NCI-H1694 (cell line): ENCODE measurements at regions not wholly inside any gene's neighbourhood (a gene's known extent, or its start where the extent isn't known, plus 50 kb on each side); places are given as distances from the start of the nearest gene placed in this dataset.
"Not testable (repeated sequence)": the region's sequence is repeated elsewhere in the genome, so short reads cannot be mapped to it uniquely, and the experiment has no call there.

Experiments used
- DNase-seq: peaks from one replicate; lab custom pipeline; 2025; lab: John Stamatoyannopoulos, UW

DNA sequence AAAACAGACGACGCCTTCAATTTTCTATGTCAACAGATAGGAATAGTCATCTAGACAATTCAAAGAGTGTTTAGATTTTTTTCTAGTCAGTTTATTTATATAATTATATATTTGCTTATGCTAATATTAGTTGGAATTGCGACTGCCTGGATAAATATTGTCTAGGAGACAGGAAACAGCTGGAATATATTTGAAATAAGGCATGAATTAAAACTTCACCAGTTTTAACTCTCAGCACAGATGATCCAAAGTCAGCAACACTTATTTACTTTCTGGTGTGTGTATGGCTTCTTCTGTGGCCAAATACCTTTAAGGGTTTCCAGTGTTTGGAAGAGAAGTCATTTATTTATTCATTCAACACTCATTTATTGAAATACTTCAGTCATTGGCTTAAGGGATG is 1215.4 kb upstream of the USP15 start:
- no peak for DNase-seq

GRCh38 chr12:61070640-61071414 is 1189.4 kb upstream of the USP15 start:
- no peak for DNase-seq

DNA sequence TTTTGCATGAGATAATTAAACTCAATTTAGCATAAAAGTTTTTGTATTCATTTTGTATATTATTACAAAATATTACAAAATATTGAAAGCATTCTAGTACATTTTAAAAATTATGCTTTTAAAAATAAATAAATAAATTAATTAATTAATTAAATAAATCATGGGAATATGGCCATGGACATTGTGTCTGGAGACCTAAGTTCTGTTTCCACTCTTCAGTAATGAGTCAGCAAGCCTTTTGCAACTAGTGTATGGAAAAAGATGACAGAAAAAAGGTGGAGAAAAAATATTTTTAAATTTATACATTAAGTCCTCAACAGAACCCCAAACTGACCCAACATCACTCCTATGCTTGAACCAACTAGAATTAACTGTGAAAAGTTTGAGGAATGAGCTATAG is 1187.5 kb upstream of the USP15 start:
- DNase-seq, result no peak

- DNase-seq, result no peak
These were observed 1165.1 kb upstream of the USP15 start for GRCh38 chr12:61095111-61095510.

GRCh38 chr12:61098031-61098580 is 1162.1 kb upstream of the USP15 start:
- DNase-seq, result no peak

DNA sequence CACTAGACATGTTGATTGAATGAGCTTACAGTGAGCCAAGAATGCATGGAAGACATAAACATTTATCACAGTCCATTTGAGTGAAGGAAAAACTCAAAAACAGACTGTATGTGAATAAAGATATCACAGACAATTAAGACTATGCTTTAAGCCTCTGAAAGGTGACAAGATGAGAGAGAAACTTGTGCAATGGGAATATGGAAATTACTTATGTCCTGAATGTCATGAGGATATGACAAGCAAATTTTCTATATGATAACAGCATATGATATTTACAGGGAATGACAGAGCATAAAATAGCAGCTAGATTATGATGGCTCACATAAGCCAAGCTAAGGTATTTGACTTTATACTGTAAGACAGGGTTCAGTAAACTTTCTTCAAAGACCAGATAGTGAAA is 1153.1 kb upstream of the USP15 start:
- DNase-seq, result no peak

GRCh38 chr12:61111218-61111617 is 1149.0 kb upstream of the USP15 start:
- no peak for DNase-seq

DNA sequence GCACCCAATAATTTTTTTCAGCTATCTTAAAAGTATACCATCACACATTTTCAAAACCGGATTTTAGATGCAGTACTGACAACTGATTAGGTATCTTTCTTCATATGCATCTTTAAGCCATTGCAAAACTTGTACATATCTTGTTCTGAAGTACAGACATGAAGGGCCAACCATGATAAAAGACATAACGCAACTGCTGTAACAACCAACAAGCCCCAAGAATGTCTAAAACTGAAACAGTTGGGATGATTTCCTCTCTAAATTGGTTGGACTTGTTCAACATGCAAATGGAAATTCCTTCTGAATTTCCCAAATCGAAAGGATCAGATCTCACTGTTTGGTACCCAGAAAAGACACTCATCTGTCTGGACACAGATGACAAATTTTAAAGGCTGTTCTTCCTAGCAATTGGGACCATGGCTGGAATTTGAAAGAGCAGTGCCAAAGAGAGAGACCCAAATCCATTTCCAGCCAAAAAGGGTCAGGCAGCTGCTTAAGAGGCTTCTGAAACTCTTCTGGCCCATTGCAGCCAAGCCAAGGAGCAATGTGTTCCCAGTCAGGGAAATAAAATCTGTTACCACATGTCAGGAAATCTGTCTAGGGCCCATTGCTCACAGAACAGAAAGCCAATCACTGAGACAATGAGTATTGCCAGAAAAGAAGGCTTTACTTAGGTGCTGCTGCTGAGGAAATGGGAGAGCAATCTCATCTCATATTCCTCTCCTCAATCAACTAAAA is 1122.4 kb upstream of the USP15 start:
- DNase-seq, result no peak

DNA sequence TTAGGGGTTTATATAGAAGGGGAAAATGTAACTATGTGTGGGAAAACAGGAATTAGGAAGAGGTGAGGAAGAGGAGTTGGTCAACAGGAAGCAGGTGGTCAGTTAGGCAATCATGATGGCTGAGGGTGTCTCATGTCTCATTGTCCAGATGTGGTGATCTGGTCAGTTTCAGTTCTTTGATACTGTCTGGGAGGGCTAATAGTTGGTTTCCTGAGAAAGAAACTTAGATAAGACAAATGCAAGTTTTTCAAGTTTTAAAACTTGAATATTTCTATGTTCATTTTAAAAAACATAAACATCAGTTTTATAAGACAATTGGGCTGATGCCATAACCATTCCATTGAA is 1121.8 kb upstream of the USP15 start:
- no peak for DNase-seq

DNA sequence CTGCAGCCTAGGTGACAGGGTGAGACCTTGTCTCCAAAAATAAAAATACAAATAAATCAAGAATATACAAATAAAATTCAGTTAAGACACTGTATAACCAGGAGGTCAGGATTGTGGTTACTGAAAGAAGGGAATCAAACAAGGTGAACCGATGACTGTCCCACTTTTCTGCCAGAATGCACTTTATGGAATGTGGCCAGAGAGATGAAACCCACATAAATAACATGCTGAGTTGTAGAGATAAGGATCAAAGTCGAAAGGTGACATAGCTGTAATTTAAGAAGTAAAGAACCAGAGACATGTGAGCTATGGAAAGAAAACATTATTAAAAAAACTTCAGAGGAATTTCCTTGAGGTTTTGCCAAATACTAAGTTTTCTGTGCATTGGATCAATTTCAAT is 1098.2 kb upstream of the USP15 start:
- no peak for DNase-seq

DNA sequence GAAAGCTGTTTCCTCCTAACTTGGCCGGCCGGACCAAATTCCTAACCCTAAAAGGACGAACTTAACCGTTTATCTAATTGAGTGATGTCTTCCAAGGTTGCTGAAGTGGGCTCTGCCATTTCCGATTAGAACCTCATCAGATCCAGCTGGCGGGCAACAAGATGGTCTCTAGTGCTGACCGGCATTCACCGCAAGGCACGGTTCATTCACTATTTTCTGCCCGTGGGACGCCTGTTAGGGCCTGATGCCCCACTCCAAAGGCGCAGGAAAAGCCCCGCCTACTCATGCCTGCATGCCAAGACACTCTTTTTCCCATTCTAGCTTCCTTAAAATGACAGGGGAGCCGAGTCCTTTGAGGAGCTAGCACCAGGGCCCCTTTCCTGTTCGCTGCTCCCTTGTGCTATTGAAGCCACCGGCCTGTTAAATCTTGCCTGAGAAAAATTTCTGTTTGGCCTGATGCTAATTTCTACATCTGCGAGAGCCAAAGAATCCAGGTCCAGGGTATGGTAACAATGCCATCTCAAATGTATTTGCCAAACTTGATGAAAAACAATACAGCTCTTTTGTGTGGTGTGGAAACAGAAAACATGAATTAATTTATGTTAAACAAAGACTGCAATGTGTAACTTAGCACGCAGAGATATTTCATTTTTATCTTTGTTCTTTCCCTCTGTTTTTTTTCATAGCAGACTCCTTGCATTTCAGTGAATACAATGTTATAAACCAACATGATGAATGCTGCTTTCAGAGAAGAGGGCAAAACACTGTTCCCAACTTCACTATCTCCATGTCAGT is 1071.2 kb upstream of the USP15 start:
- no peak for DNase-seq

DNA sequence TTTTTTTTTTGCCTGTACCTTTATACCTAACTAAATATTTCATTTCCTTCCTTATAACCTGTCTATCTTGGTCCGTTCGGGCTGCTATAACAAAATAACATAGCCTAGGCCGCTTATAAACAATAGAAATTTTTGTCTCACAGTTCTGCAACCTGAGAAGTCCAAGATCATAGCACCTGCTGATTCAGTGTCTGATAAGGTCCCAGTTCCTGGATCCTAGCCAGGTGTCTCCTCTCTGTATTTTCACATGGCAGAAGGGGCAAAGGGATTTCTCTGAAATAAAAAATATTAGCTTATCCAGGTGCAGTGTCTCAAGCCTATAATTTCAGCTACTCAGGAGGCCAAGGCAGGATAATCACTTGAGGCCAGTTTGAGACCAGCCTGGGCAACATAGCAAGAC is 1046.6 kb upstream of the USP15 start:
- DNase-seq, result no peak

- DNase-seq, result no peak
These were observed 1039.9 kb upstream of the USP15 start for GRCh38 chr12:61220337-61220736.

DNA sequence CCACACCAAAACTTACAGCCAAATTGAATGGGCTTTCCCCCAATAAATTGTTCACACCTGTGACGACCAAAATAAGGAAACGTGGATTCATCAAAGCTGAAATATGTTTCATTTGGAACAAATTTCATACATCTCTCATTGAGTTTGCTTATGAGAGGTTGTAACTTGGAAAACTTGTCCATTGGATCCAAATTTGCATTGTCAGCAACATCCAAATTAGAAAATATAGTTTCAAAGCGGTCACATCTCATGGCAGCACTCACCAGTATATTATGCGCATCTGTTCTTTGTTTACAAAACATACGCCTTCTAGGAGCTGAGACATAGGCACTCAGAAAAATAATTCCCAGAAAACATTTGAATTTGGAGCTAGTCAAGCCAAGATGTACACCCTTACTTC is 1028.2 kb upstream of the USP15 start:
- DNase-seq, result no peak

GRCh38 chr12:61250303-61250702 is 1009.9 kb upstream of the USP15 start:
- DNase-seq, result no peak

DNA sequence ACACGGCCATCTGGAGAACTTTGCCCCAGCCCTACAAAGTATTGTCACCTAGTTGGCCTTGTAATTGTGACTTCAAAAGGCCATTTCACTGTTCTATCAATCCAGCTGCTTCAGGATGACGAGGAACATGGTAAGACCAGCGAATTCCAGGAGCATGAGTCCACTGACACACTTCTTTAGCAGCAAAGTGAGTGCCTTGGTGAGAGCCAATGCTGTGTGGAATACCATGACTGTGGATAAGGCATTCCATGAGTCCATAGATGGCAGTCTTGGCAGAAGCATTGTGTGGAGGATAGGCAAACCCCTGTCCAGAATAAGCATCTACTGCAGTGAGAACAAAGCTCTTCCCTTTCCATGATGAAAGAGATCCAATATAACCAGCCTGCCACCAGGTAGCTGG is 1009.1 kb upstream of the USP15 start:
- no peak for DNase-seq

DNA sequence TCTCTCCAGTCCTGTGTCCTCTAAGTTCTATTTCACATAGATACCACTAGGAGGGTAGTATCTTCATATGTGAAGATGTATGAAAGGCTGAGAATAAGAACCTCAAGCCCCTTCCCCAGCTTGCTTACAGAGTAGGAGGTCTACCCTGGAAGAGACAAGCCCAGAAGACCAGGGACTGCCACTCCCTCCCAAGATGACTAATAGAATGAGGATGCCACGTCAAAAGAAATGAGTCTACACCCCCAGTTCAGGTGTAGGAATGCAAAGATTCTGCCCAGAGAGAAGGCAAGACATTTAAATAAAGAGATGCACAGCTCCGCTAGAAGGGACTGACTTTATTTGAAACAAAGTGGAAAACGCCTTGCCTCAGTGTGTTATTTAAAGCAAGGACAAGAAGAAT is 1006.0 kb upstream of the USP15 start:
- no peak for DNase-seq

DNA sequence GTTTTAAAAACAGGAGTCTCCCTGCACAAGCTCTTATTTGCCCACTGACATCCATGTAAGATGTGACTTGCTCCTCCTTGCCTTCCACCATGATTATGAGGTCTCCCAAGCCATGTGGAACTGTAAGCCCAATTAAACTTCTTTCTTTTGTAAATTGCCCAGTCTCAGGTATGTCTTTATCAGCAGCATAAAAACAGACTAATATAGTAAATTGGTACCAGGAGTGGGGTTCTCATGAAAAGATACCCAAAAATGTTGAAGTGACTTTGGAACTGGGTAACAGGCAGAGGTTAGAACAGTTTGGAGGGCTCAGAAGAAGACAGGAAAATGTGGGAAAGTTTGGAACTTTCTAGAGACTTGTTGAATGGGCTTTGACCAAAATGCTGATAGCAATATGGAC is 995.9 kb upstream of the USP15 start:
- DNase-seq, result not testable (repeated sequence)

- no peak for DNase-seq
These were observed 992.7 kb upstream of the USP15 start for GRCh38 chr12:61267474-61267873.

GRCh38 chr12:61272441-61272840 is 987.8 kb upstream of the USP15 start:
- no peak for DNase-seq

DNA sequence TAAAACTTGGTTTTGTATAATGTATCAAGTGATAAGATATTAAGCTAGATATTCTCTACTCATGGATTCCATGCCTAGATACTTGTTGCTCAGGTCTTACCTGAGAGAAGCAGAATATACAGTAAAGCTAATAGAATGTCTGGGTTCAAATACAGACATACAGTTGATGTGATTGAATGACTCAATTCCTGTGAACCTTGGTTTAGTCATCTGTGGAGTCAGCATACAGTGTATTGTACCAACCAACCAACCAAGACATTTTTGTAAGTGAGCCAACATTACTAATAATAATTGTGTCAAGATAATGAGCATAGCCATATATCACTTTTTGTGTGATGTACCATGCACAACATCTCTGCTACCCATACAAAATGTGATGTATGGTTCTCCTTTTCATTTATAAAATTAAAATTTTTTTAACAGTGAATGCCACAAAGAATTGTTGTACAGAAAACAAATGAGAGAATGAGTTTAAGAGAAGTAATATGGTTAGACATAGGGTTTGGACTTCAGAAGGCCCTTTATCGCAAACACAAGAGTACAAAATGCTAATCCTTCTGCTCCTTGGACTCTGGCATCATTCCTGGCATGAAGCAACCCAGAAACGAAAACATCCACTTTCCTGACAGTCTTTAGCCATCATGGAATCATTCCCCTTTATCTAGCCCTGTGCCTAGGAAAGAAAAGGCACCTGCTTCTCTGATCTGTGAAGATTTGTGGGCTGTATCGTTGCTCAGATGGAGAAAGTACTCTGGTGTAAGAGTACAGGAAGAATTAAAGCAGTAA is 977.2 kb upstream of the USP15 start:
- no peak for DNase-seq

DNA sequence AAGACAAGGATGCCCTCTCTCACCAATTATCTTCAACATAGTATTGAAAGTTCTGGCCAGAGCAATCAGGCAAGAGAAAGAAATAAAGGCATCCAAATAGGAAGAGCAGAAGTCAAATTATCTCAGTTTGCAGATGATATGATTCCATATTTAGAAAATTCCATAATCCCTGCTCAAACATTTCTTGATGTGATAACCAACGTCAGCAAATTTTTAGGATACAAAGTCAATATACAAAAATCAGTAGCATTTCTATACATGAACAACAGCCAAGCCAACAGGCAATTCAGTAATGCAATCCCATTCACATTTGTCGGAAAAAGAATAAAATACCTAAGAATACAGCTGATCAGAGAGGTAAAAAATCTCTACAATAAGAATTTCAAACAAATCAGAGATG is 969.7 kb upstream of the USP15 start:
- no peak for DNase-seq
